Thoracic aorta (tissue), 2 donors: ENCODE measurements at regions not wholly inside any gene's neighbourhood (a gene's known extent, or its start where the extent isn't known, plus 50 kb on each side); places are given as distances from the start of the nearest gene placed in this dataset.

Experiments
- ATAC-seq: fragments of 150-250 bp; one replicate; pipeline ENCODE4 v1.8.0; 2017; ENCODE audit warnings: low read depth; ENCODE audit not compliant: insufficient number of reproducible peaks, low FRiP score
- DNase-seq: peaks from one replicate; pipeline ENCODE4 v3.0.0-alpha.2; 2020; ENCODE audit warnings: low spot score
- H3K27ac ChIP-seq, 2 donors: fragments of 200-600 bp; sonication (generic); 1 replicate in 1 of 2; 2 replicates in 1 of 2; pipeline ENCODE4 v1.5.1; 2016; ENCODE audit warnings: mild to moderate bottlenecking in 2 of 2, moderate library complexity in 2 of 2
- H3K27me3 ChIP-seq: fragments of 200-600 bp; sonication (generic); replicated peaks from 2 replicates; pipeline ENCODE4 v1.6.0; 2016; ENCODE audit warnings: mild to moderate bottlenecking; ENCODE audit not compliant: insufficient read depth
- H3K36me3 ChIP-seq: fragments of 200-600 bp; sonication (generic); one replicate; pipeline ENCODE4 v1.5.1; 2016
- H3K4me1 ChIP-seq, 2 donors: fragments of 200-600 bp; sonication (generic); 1 replicate in 1 of 2; 2 replicates in 1 of 2; pipeline versions ENCODE4 v1.5.1 to v1.6.0; 2016; ENCODE audit warnings: low read depth in 2 of 2, mild to moderate bottlenecking in 1 of 2; ENCODE audit not compliant: control insufficient read depth in 1 of 2
- H3K4me3 ChIP-seq: fragments of 200-600 bp; sonication (generic); 2 replicates; pipeline ENCODE4 v1.5.1; 2016; ENCODE audit warnings: mild to moderate bottlenecking
- H3K9me3 ChIP-seq: fragments of 200-600 bp; sonication (generic); 2 replicates; pipeline ENCODE4 v1.5.1; 2016
- TF ChIP-seq, protein P1 (sequence below): fragments of 200-600 bp; sonication (generic); IDR thresholded peaks from one replicate; pipeline ENCODE4 v1.5.1; 2019; ENCODE audit warnings: antibody characterized with exemption

DNA sequence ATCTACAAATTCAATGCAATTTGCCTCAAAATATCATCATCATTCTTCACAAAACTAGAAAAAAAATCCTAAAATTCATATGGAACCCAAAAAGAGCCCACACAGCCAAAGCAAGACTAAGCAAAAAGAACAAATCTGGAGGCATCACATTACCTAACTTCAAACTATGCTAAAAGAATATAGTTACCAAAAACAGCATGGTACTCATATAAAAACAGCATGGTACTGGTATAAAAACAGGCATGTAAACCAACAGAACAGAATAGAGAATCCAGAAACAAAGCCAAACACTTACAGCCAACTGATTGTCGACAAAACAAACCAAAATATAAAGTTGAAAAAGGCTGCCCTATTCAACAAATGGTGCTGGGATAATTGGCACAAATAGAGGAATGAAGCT lies 278.1 kb downstream of the TPBG start:
- TF ChIP-seq, protein P1, sequence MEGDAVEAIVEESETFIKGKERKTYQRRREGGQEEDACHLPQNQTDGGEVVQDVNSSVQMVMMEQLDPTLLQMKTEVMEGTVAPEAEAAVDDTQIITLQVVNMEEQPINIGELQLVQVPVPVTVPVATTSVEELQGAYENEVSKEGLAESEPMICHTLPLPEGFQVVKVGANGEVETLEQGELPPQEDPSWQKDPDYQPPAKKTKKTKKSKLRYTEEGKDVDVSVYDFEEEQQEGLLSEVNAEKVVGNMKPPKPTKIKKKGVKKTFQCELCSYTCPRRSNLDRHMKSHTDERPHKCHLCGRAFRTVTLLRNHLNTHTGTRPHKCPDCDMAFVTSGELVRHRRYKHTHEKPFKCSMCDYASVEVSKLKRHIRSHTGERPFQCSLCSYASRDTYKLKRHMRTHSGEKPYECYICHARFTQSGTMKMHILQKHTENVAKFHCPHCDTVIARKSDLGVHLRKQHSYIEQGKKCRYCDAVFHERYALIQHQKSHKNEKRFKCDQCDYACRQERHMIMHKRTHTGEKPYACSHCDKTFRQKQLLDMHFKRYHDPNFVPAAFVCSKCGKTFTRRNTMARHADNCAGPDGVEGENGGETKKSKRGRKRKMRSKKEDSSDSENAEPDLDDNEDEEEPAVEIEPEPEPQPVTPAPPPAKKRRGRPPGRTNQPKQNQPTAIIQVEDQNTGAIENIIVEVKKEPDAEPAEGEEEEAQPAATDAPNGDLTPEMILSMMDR, result no peak
- no peaks in the 10 kb centered on the region for H3K27me3 ChIP-seq
- no peak overlapping the region for H3K4me3 ChIP-seq
- no peak overlapping the region for H3K27ac ChIP-seq
- H3K9me3 ChIP-seq, result no peaks in the 10 kb centered on the region
- H3K4me1 ChIP-seq, result no peaks in the 10 kb centered on the region
- ATAC-seq, result no peak
- no peaks in the 10 kb centered on the region for H3K36me3 ChIP-seq
- no peak for DNase-seq

DNA sequence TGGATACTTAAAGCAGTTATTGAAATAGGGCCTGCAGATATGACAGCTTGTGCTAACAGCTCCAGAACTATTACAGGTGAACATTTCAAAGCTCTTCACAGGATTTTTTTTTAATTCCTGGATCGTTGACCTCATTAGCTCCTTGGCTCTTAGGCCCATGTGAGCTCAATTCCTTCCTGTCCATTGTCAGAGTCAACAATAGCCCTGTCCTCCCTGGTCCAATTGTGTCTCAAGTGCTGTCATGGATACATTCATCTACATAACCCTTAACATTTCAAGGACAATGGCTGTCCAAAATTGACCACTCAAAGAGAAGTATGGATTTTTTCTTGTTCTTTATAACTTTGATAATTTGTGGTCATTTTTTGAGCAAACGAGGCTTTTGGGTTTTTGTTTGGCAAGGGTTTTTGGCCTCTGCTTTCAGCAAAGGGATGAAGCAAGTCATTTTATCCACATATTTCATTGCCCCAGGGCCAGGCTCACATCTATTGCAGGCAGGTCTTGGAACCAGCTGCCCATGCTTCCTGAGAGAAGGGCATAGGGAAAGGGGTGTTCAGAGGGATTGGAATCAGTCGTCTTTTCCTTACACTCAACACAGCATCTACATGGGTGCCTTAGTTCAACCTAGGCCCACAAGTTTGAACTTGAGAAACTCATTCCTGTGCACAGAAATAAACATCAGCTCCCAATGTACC lies 282.1 kb downstream of the TPBG start:
- Histone ChIP-seq H3K27ac (no peak overlapping the region), H3K27me3 (no peaks in the 10 kb centered on the region), H3K36me3 (no peaks in the 10 kb centered on the region), H3K9me3 (no peaks in the 10 kb centered on the region), H3K4me3 (no peak overlapping the region), H3K4me1 (no peaks in the 10 kb centered on the region)
- no peak for DNase-seq
- TF ChIP-seq, protein P1, result no peak
- ATAC-seq, result no peak

DNA sequence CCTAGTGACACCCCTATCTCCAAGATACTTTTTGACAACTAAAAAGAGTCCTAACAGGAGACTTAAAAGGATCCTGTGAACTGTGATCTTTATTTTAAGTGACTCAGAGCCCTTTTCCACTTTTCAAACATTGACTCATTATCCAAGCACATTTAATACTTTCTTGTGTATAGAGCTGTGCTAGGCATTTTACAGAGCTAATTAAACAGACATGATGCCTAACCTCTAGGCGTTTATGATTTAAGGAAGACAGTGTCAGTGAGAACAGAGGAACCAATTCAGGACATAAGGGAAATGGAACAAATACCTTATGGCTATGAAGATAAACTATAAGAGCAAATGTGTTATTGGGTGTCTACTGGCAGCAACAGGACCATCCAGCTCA lies 282.6 kb downstream of the TPBG start:
- H3K27ac ChIP-seq, result no peak overlapping the region
- H3K36me3 ChIP-seq, result no peaks in the 10 kb centered on the region
- ATAC-seq (no peak), DNase-seq (no peak)
- no peaks in the 10 kb centered on the region for H3K4me1 ChIP-seq
- TF ChIP-seq, protein P1, result no peak
- no peak overlapping the region for H3K4me3 ChIP-seq
- H3K27me3 ChIP-seq, result no peaks in the 10 kb centered on the region
- H3K9me3 ChIP-seq, result no peaks in the 10 kb centered on the region

DNA sequence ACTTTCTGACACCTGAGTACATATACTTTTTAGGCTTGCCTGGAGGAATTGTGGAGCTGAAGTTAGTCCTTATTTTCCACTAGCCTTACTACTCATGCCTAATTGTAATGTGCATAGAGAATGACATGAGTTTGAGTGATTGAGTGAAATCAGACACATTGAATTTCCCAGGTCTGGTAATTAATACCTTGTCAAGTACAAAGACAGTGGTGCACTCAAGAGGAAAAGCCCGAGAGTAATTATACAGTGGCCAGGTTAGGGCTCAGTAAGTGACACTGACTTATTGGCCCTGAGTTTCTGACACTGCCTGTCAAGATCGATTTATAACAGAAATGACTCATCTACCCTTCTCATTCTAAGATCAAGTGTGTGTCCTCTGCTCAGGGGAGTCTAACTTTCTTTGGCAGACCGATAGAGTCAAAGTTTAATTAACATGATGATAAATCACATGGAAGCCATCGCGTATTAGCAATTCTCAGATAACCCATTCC lies 288.3 kb downstream of the TPBG start:
- Histone ChIP-seq H3K36me3 (no peaks in the 10 kb centered on the region), H3K4me3 (no peak overlapping the region), H3K4me1 (no peaks in the 10 kb centered on the region), H3K27ac (no peak overlapping the region), H3K9me3 (no peaks in the 10 kb centered on the region), H3K27me3 (no peaks in the 10 kb centered on the region)
- TF ChIP-seq, protein P1, result no peak
- DNase-seq (no peak), ATAC-seq (no peak)

DNA sequence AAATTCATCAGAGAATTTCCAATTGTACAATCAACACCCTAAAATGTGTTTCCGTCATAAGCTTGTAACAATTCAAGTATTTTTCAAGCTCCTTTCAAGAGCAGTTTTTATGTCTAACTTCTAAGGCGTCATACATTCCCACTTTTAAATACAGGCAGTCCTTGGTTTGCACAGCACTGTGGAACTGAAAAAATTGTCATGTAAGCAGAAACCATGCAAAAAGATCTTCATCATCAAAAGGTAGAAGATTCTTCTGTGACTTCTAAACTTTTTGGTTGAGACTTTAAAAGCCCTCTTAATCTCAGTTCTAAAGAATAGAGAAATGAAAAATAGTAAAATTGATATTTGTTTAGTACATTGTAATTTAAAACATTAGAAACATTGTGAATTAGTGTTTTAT lies 315.6 kb downstream of the TPBG start:
- Histone ChIP-seq H3K27ac (no peak overlapping the region), H3K4me1 (no peaks in the 10 kb centered on the region), H3K4me3 (no peak overlapping the region), H3K9me3 (no peaks in the 10 kb centered on the region), H3K27me3 (no peaks in the 10 kb centered on the region), H3K36me3 (no peaks in the 10 kb centered on the region)
- TF ChIP-seq, protein P1, result no peak
- DNase-seq (no peak), ATAC-seq (no peak)
